ENCODE measurements at regions not wholly inside any gene's neighbourhood (a gene's known extent, or its start where the extent isn't known, plus 50 kb on each side); places are given as distances from the start of the nearest gene placed in this dataset.

DNA sequence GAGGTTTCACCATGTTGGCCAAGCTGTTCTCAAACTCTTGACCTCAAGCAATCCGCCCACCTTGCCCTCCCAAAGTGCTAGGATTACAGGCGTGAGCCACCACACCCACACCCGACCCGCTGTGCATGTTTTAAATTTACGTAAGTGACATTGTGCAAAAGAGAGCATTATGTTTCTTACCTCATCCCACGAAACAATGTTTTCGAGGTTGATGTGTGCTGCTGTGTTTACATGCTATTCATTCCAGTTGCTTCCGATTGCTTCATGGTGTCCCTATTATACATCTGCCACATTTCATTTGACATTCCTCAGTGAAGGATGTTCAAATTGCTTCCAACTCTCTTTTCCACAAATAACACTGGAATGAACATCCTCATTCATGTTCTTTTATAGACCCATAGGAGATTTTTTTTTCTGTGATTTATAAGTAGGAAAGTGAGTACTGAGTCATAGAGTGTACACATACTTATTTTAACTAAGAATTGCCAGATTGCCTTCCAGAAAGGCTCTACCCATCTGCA, 403.9 kb upstream of the JARID2 start:
- no peak for TF ChIP-seq CTCF (IDR thresholded peaks at IDR 0.05)
- peak; percentile 90 to 93 (median 91) for TF ChIP-seq POLR2AphosphoS5 (IDR thresholded peaks at IDR 0.05)
- TF ChIP-seq POLR2A (IDR thresholded peaks at IDR 0.05), result no peak
